Esophagus squamous epithelium (tissue), 4 donors: ENCODE measurements at regions not wholly inside any gene's neighbourhood (a gene's known extent, or its start where the extent isn't known, plus 50 kb on each side); places are given as distances from the start of the nearest gene placed in this dataset.

ENCODE experiments used
- CTCF ChIP-seq, 6 experiments: fragments of 450-650 bp in 4 of 6; fragments of 200-600 bp in 2 of 6; sonication (generic) in 2 of 6; IDR thresholded peaks; one replicate each; pipeline ENCODE4 v1.5.1; 2016 to 2019; ENCODE audit warnings: antibody characterized with exemption in 6 of 6, mild to moderate bottlenecking in 4 of 6, moderate library complexity in 4 of 6
- POLR2A ChIP-seq, 4 donors: fragments of 450-650 bp; IDR thresholded peaks; one replicate each; pipeline ENCODE4 v1.6.1; 2017; ENCODE audit warnings: antibody characterized with exemption in 4 of 4, mild to moderate bottlenecking in 4 of 4, moderate library complexity in 3 of 4

GRCh38 chr4:160193787-160194186 lies 1090.9 kb downstream of the RAPGEF2 start:
- TF ChIP-seq CTCF (IDR thresholded peaks at IDR 0.05) (no peak), POLR2A (IDR thresholded peaks at IDR 0.05) (no peak)
